Spleen (tissue), 11 donors: ENCODE measurements at regions not wholly inside any gene's neighbourhood (a gene's known extent, or its start where the extent isn't known, plus 50 kb on each side); places are given as distances from the start of the nearest gene placed in this dataset.

Source experiments
- DNase-seq: peaks from one replicate; pipeline ENCODE4 v3.0.0-alpha.2; 2020
- H3K27ac ChIP-seq, 8 donors: fragments of 200-600 bp; sonication (generic) in 7 of 8; 1 replicate in 4 of 8; 2 replicates in 4 of 8; pipeline versions ENCODE4 v1.5.0 to v1.8.0; 2016 to 2021; ENCODE audit warnings: inconsistent platforms in 4 of 8, mild to moderate bottlenecking in 4 of 8, moderate library complexity in 1 of 8
- H3K27me3 ChIP-seq, 7 donors: fragments of 200-600 bp; sonication (generic) in 6 of 7; replicated peaks in 1 of 7; 1 replicate in 4 of 7; 2 replicates in 3 of 7; pipeline versions ENCODE4 v1.5.0 to v1.8.0; 2016 to 2021; ENCODE audit warnings: inconsistent platforms in 3 of 7, mild to moderate bottlenecking in 1 of 7
- H3K36me3 ChIP-seq, 6 donors: fragments of 200-600 bp; sonication (generic) in 5 of 6; 1 replicate in 4 of 6; 2 replicates in 2 of 6; pipeline versions ENCODE4 v1.5.0 to v1.8.0; 2016 to 2021; ENCODE audit warnings: inconsistent platforms in 2 of 6
- H3K4me1 ChIP-seq, 6 donors: fragments of 200-600 bp; sonication (generic) in 5 of 6; 1 replicate in 3 of 6; 2 replicates in 3 of 6; pipeline versions ENCODE4 v1.5.0 to v1.8.0; 2016 to 2021; ENCODE audit warnings: inconsistent platforms in 3 of 6
- H3K4me3 ChIP-seq, 8 donors: fragments of 200-600 bp; sonication (generic) in 7 of 8; 1 replicate in 4 of 8; 2 replicates in 4 of 8; pipeline versions ENCODE4 v1.5.0 to v1.8.0; 2016 to 2021; ENCODE audit warnings: inconsistent platforms in 4 of 8, mild to moderate bottlenecking in 4 of 8, moderate library complexity in 2 of 8
- H3K9me3 ChIP-seq, 8 donors: fragments of 200-600 bp; sonication (generic) in 7 of 8; 1 replicate in 4 of 8; 2 replicates in 4 of 8; pipeline versions ENCODE4 v1.5.0 to v1.8.0; 2016 to 2021; ENCODE audit warnings: inconsistent platforms in 4 of 8
- CTCF ChIP-seq, 11 experiments: fragments of 200-600 bp in 7 of 11; fragments of 450-650 bp in 4 of 11; sonication (generic) in 4 of 11; IDR thresholded peaks in 8 of 11; conservative IDR thresholded peaks in 3 of 11; 1 replicate in 7 of 11; 2 replicates in 4 of 11; pipeline versions ENCODE4 v1.4.0 to v1.8.0; 2016 to 2021; ENCODE audit warnings: antibody characterized with exemption in 11 of 11, inconsistent platforms in 4 of 11, mild to moderate bottlenecking in 1 of 11
- POLR2A ChIP-seq, 3 donors: fragments of 450-650 bp; IDR thresholded peaks; one replicate each; pipeline ENCODE4 v1.5.1; 2017; ENCODE audit warnings: antibody characterized with exemption in 3 of 3, mild to moderate bottlenecking in 1 of 3
- POLR2AphosphoS5 ChIP-seq, 3 donors: sonication (generic); formaldehyde crosslinking; IDR thresholded peaks; one replicate each; pipeline ENCODE4 v1.5.1; 2017; ENCODE audit warnings: antibody characterized with exemption in 3 of 3
- WGBS, 5 donors: extraction: QIAGEN DNeasy Blood & Tissue Kit in 3 of 5; methylation state at CpG; one replicate each; pipeline versions ENCODE4 v1.1.5 to v1.1.7; 2013 to 2018; 5-methylcytosine and 5-hydroxymethylcytosine counted together
- intact Hi-C: fragments of 100-400 bp; cut with DNase I; formaldehyde crosslinking; loops from one replicate; pipeline ENCODE4 v1.15.0; 2023; ENCODE audit warnings: low total_unique reads
- donor health status: healthy with polysubstance abuse.
- donor health status: DM: no; HTN: no; CAD: no; lungs with moderate emphysema.
- donor health status: DM: no; HTN: no; CAD: no.
- donor health status: Bipolar disorder and iron deficiency.
- donor health status: healthy.
- donor health status: DM: no; HTN: no; CAD: no.
- donor health status: DM: yes; HTN: yes; CAD: no.

DNA sequence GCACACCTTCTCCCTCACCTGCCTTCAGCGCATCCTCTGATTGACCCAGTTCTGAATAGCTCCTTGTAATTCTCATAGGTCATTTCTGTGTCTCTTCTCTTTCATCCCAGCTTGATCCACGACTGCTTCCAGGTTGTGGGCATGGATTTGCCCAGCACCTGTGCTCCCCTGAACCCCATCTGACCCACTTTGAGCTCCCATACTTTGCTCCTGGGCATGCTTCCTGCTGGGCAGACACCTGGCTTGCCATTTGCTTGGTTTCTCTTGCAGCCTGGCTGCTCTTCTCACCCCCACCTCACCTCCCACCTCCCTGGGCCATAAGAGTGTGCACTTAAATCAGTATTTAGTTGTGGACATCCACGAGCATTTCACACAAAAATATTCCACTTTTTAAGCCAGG, 635.5 kb downstream of the TBL1XR1 start:
- peaks cover 0 to 17% (median 0%) of the 10 kb centered on the region in 8 donors for H3K9me3 ChIP-seq
- intact Hi-C loops = no loop called here
- H3K27ac ChIP-seq = no peak overlapping the region
- H3K36me3 ChIP-seq = no peaks in the 10 kb centered on the region
- TF ChIP-seq POLR2AphosphoS5 (IDR thresholded peaks at IDR 0.05) = no peak
- no peak for TF ChIP-seq CTCF (IDR thresholded peaks at IDR 0.05 in 8 of 11, conservative IDR thresholded peaks at IDR 0.05 in 3 of 11)
- TF ChIP-seq POLR2A (IDR thresholded peaks at IDR 0.05) = no peak
- no peaks in the 10 kb centered on the region for H3K4me1 ChIP-seq
- H3K4me3 ChIP-seq = no peak overlapping the region
- no peaks in the 10 kb centered on the region for H3K27me3 ChIP-seq
- no peak for DNase-seq
- WGBS, 5 donors = 56 to 75% (median 66%) methylated on average over 3 of the region's 3 CpGs

DNA sequence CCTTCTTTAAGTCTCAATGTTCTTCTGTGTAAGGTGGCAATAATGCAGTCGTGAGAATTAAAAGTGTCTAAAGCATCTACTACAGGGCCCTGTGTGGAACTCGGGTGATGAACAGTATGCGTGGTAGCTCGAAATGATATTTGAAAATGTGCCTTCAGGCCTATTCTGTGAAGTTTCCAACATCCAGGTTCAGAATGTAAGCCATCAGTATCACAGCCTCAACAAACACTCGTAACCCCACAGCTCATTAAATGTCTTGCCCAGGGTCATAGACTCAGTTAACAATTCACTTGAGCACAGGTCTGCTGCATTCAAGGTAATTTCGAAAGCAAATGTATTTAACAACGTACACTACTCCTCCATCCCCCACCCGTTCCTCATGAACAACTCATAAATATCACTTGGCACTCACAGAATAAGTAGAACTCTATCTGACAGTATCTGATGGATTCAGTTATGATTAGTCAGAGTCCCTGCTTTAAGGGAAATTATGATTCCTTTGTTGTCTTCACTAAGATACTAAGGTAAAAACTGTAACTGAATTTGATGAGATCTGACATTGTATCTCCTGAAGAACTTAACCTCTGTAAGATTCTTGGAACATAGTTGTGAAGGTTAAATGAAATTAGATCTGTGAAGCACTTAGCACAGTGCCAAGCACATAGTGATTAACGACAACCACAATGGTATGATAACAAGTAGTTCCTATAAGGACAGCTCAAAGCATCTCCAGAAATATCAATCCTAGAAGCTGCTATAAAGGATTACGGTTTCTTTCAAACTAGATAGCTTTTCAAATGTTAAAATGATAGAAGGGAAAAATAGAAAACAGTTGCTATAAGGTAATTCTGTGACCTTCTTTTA, 642.3 kb downstream of the TBL1XR1 start:
- intact Hi-C loops = no loop called here
- no peak for DNase-seq
- no peak overlapping the region for H3K27ac ChIP-seq
- TF ChIP-seq CTCF (IDR thresholded peaks at IDR 0.05 in 8 of 11, conservative IDR thresholded peaks at IDR 0.05 in 3 of 11) (no peak), POLR2AphosphoS5 (IDR thresholded peaks at IDR 0.05) (no peak), POLR2A (IDR thresholded peaks at IDR 0.05) (no peak)
- H3K27me3 ChIP-seq = no peaks in the 10 kb centered on the region
- no peaks in the 10 kb centered on the region for H3K36me3 ChIP-seq
- WGBS, 5 donors = 81 to 90% (median 84%) methylated on average over 10 of the region's 10 CpGs
- H3K9me3 ChIP-seq = no peaks in the 10 kb centered on the region
- no peak overlapping the region for H3K4me3 ChIP-seq
- no peaks in the 10 kb centered on the region for H3K4me1 ChIP-seq

DNA sequence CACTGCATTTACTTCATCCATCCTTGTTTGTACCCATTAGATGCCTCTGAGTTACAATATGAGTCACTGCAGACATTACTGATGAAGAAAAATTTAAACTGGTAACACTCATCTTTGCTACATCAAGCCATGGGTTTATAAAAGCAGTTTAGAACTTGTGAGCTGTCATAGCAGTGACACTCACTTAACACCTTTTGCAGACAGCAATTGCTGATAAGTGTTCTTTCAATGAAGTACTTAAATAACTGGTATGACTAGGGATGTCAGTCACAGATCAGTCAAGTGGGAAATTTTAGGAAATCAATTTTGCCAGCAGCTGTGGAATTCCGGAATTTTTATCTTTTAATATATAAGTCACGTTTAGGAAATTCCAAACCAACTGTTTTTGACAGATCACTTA, 643.0 kb downstream of the TBL1XR1 start:
- H3K36me3 ChIP-seq = no peaks in the 10 kb centered on the region
- no peak overlapping the region for H3K4me3 ChIP-seq
- no peaks in the 10 kb centered on the region for H3K4me1 ChIP-seq
- no peaks in the 10 kb centered on the region for H3K9me3 ChIP-seq
- intact Hi-C loops = no loop called here
- no peak for DNase-seq
- H3K27ac ChIP-seq = no peak overlapping the region
- 70 to 89% (median 75%) methylated on average over 2 of the region's 2 CpGs for WGBS, 5 donors
- no peak for TF ChIP-seq POLR2AphosphoS5 (IDR thresholded peaks at IDR 0.05)
- no peak for TF ChIP-seq CTCF (IDR thresholded peaks at IDR 0.05 in 8 of 11, conservative IDR thresholded peaks at IDR 0.05 in 3 of 11)
- TF ChIP-seq POLR2A (IDR thresholded peaks at IDR 0.05) = no peak
- no peaks in the 10 kb centered on the region for H3K27me3 ChIP-seq

- Histone ChIP-seq H3K4me3 (no peak overlapping the region), H3K36me3 (no peaks in the 10 kb centered on the region), H3K9me3 (peaks cover 0 to 28% (median 21%) of the 10 kb centered on the region in 8 donors), H3K27me3 (no peaks in the 10 kb centered on the region), H3K27ac (no peak overlapping the region), H3K4me1 (no peaks in the 10 kb centered on the region)
- intact Hi-C loops = no loop called here
- no peak for DNase-seq
- WGBS, 5 donors = 78 to 100% (median 82%) methylated on average over 1 of the region's 1 CpG
- TF ChIP-seq POLR2A (IDR thresholded peaks at IDR 0.05) = no peak
- no peak for TF ChIP-seq POLR2AphosphoS5 (IDR thresholded peaks at IDR 0.05)
- TF ChIP-seq CTCF (IDR thresholded peaks at IDR 0.05 in 8 of 11, conservative IDR thresholded peaks at IDR 0.05 in 3 of 11) = no peak
Measured at GRCh38 chr3:176526942-176527341, 670.3 kb downstream of the TBL1XR1 start.
